Left lobe of liver (tissue), 2 donors: ENCODE measurements at regions not wholly inside any gene's neighbourhood (a gene's known extent, or its start where the extent isn't known, plus 50 kb on each side); places are given as distances from the start of the nearest gene placed in this dataset.

Experiments
- ATAC-seq: fragments of 200-7000 bp; cut with Tn5 transposase; one replicate; pipeline ENCODE4 v1.9.1; 2020; ENCODE audit warnings: mild to moderate bottlenecking, moderate library complexity
- DNase-seq: peaks from one replicate; pipeline ENCODE4 v3.0.0-alpha.2; 2020; ENCODE audit warnings: low spot score
- donor health status: DM: no; HTN: no; CAD: no; lungs with moderate emphysema.
- donor health status: DM: no; HTN: yes; CAD: no.

DNA sequence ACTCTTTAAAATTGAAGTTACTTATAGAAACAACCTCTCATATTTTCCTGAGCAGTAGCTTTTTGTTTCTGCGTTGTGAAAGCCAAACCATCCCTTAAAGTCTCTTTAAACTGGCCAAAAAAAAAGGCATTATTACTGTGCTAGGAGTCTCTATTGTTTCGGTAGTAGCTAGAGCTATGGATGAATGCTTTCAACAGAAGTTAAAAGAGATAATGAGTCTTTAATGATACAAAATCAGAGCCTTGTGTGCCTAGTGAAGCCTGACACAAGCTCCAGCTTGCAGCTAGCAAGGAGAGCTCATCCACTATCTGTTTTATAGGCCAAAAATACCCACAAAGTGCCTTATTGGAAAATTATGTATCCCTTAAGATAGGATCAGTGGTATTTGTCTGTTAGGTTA, 360.4 kb upstream of the CDIN1 start:
- ATAC-seq = no peak

DNA sequence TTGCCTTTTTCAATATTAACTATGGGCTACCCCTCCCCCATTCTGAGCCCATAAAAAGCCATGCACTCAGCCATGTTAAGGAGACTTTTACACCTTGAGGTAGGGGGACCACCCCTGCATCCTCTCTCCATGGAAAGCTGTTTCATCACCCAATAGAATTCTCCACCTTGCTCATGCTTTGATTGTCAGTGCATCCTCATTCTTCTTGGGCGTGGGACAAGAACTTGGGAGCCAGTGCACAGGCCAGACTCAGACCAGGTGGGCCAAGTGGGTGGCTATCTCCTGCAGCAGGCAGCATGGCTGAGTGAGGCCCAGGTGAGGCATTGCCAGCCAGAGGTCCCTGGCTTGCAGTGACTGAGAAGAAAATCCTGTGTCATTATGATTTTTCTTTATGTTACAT, 357.4 kb upstream of the CDIN1 start:
- DNase-seq (no peak), ATAC-seq (no peak)

More for the DNA sequence above, 360.4 kb upstream of the CDIN1 start:
- DNase-seq = no peak

DNA sequence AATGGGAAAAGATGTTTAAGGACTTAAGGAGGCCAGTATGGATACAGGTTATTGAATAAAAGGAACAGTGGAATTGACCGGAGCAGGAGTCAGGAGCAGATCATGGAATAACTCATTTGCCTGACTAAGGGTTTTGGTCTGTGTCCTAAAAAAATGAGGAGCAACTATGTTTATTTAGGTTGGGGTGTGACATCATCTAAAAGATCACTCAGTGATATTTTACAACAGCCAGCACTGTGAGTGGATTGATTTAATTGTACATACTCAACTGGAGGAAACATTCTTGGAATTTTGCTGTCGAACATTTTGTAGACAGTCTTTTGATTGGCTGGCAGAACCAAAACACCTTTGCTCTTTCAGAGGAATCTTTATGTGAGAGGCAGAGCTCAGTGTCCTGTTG, 348.6 kb upstream of the CDIN1 start:
- DNase-seq = no peak
- ATAC-seq = no peak

DNA sequence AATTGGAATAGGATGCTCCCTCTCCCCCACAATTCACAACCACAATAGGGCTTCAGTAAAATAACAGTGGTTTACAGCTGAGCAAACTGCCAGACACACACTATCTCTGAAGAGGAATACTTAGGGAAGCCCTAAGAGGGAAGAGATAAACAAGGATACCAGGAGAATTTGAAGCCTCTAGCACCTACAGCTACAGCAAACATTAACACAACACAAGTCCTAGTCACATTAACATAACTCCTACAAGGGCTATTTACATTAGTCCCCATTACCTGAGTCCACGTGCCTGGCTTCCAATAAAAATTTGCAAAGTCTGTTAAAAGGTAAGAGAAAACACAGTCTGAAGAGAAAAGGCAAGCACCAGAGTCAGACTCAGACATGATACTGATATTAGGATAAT, 346.9 kb upstream of the CDIN1 start:
- ATAC-seq (no peak), DNase-seq (no peak)

DNA sequence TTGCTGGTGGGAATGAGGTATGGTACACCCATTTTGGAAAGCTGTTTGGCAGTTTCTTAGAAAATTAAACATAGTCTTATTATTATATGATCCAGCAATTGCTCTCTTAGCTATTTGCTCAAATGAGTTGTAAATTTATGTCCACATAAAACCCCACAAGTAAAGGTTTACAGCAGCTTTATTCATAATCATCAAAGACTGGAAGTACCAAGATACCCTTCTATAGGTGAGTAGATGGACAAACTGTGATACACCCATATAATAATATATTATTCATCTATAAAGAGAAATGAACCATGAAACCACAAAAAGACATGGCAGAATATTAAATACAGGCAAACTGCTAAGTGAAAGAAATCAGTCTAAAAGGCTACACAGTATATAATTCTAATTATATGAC, 344.7 kb upstream of the CDIN1 start:
- DNase-seq (no peak), ATAC-seq (no peak)

DNA sequence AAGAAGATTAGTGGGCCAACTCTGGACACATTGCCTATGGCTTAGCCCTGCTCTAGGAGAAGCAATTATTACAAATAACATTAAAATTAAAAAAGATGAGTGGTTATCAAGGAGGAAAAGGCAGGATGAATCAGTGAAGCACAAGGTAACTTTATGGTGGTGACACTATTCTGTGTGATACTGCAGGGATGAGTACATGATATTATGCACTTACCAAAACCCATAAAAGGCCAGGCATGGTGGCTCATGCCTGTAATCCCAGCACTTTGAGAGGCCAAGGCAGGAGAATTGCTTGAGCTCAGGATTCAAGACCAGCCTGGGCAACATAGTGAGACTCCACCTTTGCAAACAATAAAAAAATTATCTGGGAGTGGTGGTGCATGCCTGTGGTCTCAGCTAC, 344.3 kb upstream of the CDIN1 start:
- no peak for ATAC-seq
- DNase-seq = no peak

- no peak for ATAC-seq
Observed at GRCh38 chr15:36239509-36239908, 339.9 kb upstream of the CDIN1 start.

GRCh38 chr15:36251450-36251849, 328.0 kb upstream of the CDIN1 start:
- ATAC-seq = no peak
- no peak for DNase-seq

More at GRCh38 chr15:36239509-36239908, 339.9 kb upstream of the CDIN1 start:
- no peak for DNase-seq

GRCh38 chr15:36252146-36252711, 327.2 kb upstream of the CDIN1 start:
- no peak for ATAC-seq

DNA sequence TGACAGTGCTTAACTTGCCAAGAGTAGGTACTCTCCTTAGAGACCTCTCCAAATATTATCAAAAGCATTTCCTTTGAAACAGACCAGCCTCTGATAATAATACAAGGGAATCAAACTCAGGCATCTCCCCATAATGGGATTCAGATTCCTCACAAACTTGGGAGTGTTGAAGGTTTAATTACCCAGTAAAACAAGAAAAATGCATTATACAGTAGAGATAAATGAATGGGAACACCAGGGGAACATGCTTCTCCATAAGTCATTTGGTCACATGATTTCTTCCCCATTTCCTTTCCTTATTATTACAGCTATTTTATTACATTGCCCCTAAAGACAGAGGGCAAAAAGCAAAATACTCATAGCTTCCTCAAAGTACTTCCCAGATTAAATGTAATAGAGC, 325.0 kb upstream of the CDIN1 start:
- no peak for ATAC-seq
- no peak for DNase-seq

More at GRCh38 chr15:36252146-36252711, 327.2 kb upstream of the CDIN1 start:
- DNase-seq = no peak

- ATAC-seq = no peak
- DNase-seq = no peak
Observed at GRCh38 chr15:36256404-36256807, 323.0 kb upstream of the CDIN1 start.

- ATAC-seq (no peak), DNase-seq (no peak)
Observed at GRCh38 chr15:36263666-36264065, 315.8 kb upstream of the CDIN1 start.

- no peak for ATAC-seq
- no peak for DNase-seq
Observed at GRCh38 chr15:36265422-36265821, 314.0 kb upstream of the CDIN1 start.

DNA sequence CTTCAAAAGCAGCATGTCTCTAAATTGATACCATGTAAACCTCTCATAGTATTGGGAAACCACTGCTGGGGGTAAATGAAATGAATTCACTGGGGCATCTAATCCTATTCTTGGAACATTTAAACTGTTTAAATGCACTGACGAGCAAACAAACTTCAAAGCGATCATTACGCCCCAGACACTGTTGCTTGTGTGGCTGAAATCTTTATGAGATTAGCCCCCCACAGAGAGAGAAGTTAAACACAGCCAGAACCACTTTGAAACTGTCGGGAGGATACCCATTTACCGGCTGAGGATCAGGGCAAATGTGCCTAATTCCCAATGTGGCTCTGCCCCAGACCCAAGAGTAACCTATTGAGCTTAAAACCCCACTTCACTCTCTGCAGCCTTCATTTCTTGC, 308.4 kb upstream of the CDIN1 start:
- DNase-seq (no peak), ATAC-seq (no peak)

GRCh38 chr15:36275656-36276055, 303.8 kb upstream of the CDIN1 start:
- no peak for ATAC-seq
- no peak for DNase-seq

DNA sequence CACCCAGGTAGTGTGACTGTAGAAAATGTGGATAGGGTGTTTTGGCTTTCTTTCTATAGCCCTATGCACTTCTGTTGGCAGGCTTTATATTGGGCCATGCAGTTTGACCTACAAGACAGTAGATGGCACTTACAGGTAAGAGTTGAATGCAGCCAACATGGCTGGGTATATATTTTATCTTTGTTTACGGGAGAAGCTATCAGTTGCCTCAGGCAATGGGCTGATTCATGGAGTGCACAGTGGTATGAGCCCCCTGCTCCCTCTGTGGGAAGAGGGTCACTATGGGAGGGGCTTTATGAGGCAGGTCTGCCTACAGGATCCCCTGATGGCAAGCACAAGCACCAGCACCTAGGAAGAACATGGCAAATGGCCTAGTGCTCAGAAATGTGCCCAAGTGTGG, 301.2 kb upstream of the CDIN1 start:
- DNase-seq (no peak), ATAC-seq (no peak)

GRCh38 chr15:36282821-36283220, 296.6 kb upstream of the CDIN1 start:
- DNase-seq (no peak), ATAC-seq (no peak)

DNA sequence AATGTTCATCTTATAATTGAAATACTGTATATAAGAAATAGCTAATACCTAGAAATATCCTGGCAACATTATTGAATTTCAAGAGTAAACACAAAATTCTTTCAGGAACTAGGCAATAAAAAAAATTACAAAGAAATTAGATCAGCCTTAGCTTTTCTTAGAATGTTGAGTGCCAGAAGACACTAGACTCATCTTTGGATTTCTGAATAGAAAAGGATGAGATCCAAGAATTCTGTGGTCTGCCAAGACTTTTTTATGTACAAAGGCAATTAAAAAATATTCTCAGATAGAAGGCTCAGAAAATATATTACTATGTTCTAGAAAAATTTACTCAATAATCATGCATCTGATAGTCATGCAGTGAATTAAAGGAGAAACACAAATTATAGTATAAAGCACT, 294.5 kb upstream of the CDIN1 start:
- no peak for ATAC-seq
- DNase-seq = no peak

DNA sequence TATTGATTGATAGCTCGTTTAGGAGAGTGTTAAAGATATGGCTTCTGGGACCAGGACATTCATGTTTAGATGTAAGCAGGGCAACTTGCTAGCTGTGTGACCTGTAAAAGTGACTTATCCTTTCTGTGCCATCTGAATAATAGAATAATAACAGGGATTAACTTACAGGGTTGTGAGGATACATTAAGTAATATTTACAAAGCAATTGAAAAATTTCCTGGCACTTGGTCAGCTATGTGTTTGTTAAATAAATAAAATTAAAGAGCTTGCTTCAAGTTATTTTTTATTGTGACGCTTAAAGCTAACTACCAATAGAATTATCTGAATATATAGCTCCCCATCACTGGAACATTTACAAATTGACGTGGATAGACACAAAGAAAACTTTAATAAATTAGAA, 287.9 kb upstream of the CDIN1 start:
- no peak for ATAC-seq
- no peak for DNase-seq

DNA sequence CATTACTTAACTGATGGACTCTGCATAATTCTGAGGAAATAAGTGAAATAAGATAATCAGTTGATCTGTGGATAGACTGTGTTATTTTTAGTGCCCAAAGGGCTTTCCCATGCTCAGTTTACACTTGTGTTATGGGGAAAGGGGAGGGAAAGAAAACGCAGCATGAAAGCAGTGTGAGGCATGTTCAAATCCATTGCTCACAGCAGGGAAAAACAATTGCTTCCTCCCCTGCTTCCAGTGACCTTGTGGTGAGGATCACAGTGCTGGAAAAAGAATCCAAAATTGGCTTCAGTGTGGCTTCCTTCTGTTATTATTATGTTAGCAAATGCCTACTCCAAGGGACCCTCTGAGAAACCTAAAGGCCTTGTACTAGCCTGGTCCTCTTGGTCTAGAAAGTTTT, 285.1 kb upstream of the CDIN1 start:
- DNase-seq = no peak
- ATAC-seq = no peak

DNA sequence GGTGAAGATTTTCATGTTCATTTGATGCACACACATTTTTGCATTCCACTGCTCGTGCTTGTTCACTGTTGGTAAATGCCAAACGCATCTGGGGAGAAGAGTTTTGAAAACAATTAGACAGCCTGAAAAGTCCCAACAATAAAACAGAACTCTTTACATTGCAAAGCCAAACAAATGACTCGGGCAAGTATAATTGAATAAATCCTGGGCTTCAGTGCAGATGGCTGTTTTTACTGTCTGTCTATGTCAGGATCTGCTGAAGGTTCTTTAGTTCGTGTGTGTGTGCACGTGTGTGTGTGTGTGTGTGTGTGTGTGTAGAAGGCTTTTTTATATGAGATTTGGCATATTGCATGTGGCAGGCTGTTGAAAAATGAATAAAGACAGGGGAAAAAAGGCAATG, 277.5 kb upstream of the CDIN1 start:
- no peak for DNase-seq

GRCh38 chr15:36313021-36313420, 266.4 kb upstream of the CDIN1 start:
- DNase-seq (no peak), ATAC-seq (no peak)

More for the DNA sequence above, 277.5 kb upstream of the CDIN1 start:
- no peak for ATAC-seq

GRCh38 chr15:36313736-36314280, 265.6 kb upstream of the CDIN1 start:
- DNase-seq (no peak), ATAC-seq (no peak)
